22Rv1 (cell line): ENCODE measurements at regions not wholly inside any gene's neighbourhood (a gene's known extent, or its start where the extent isn't known, plus 50 kb on each side); places are given as distances from the start of the nearest gene placed in this dataset.

ENCODE experiments used
- CTCF ChIP-seq: fragments of 450-650 bp; IDR thresholded peaks from 2 replicates; pipeline ENCODE4 v1.5.1; 2017; ENCODE audit warnings: mild to moderate bottlenecking
- ZFX ChIP-seq: fragments of 450-650 bp; IDR thresholded peaks from 2 replicates; pipeline ENCODE4 v1.6.1; 2017; ENCODE audit warnings: antibody characterized with exemption, borderline replicate concordance

- TF ChIP-seq CTCF (no peak), ZFX (no peak)
These were observed 479.7 kb upstream of the RGS6 start for GRCh38 chr14:71452539-71452938.
